HUES48 (cell line): ENCODE measurements at regions not wholly inside any gene's neighbourhood (a gene's known extent, or its start where the extent isn't known, plus 50 kb on each side); places are given as distances from the start of the nearest gene placed in this dataset.
"Not testable (repeated sequence)": the region's sequence is repeated elsewhere in the genome, so short reads cannot be mapped to it uniquely, and the experiment has no call there.

ENCODE experiments used
- H3K27ac ChIP-seq: one replicate; pipeline ENCODE4 v1.7.0; 2013; ENCODE audit warnings: low read depth, low read length, inconsistent platforms
- H3K27me3 ChIP-seq: 2 replicates; pipeline ENCODE4 v1.6.1; 2013; ENCODE audit warnings: mild to moderate bottlenecking, low read length; ENCODE audit not compliant: control insufficient read depth, insufficient read depth
- H3K36me3 ChIP-seq: 2 replicates; pipeline ENCODE4 v1.6.1; 2013; ENCODE audit warnings: low read length; ENCODE audit not compliant: control insufficient read depth, insufficient read depth
- H3K4me1 ChIP-seq: 2 replicates; pipeline ENCODE4 v1.6.1; 2013; ENCODE audit warnings: mild to moderate bottlenecking, low read length; ENCODE audit not compliant: control insufficient read depth, insufficient read depth
- H3K4me3 ChIP-seq: 2 replicates; pipeline ENCODE4 v1.5.1; 2013; ENCODE audit warnings: mild to moderate bottlenecking, low read depth, low read length
- H3K9ac ChIP-seq: 2 replicates; pipeline ENCODE4 v1.6.1; 2013; ENCODE audit warnings: mild to moderate bottlenecking, low read depth, low read length, moderate library complexity
- H3K9me3 ChIP-seq: 2 replicates; pipeline ENCODE4 v1.6.1; 2013; ENCODE audit warnings: low read length; ENCODE audit not compliant: control insufficient read depth, insufficient read depth

DNA sequence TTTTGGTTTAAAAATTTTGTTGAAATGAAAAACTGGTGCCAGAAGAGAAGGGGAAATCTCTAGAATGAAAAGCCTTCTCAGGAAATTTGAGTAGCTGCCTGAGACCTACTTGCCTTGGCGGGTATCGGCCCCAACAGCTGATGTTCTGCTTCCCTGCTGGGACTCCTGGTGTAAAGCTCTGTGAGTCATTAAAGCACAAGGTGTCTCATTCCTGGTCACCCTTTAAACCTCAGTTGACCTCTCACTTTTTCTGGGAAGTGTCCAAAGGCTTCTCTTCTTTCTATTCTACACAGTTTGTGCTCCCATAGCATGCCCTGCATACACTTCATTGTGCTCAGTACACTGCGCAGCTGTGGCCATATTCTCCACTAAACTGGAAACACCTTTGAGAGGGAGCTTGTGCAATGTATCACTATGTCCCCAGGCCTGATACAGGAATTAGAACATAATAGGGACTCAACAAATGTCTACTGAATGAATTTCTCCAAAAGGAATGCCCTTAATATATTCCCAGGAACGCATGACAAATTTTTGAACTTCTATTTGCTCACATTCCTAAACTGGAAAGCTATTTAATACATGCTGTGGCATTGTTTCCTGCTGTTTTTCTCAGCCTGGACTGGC lies 303.9 kb downstream of the SDHAF3 start:
- Histone ChIP-seq H3K27ac (no peak overlapping the region), H3K36me3 (no peaks in the 10 kb centered on the region), H3K9me3 (no peaks in the 10 kb centered on the region; the same call in 1 of the 2 replicates), H3K4me3 (no peak overlapping the region), H3K27me3 (no peaks in the 10 kb centered on the region), H3K4me1 (no peaks in the 10 kb centered on the region), H3K9ac (no peak overlapping the region)

DNA sequence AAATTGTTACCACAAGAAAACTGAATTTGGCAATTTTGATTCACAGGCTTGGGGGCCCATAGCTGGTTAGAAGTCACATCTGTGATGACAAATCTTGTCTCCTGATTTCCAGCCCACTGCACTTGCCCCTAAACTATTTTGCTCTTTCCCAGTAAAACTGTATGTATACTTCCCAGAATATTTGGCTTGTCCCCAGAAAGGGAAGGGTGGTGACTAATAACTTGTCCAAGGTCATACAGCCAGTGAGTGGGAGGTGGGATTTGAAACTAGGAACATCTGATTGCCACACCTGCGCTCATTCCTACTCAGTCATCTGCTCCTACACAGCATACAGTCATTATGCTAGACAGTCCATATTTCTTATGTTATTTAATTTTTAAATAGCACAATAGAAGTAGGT lies 304.5 kb downstream of the SDHAF3 start:
- H3K36me3 ChIP-seq, result no peaks in the 10 kb centered on the region
- H3K4me1 ChIP-seq, result no peaks in the 10 kb centered on the region
- no peaks in the 10 kb centered on the region; the same call in 1 of the 2 replicates for H3K9me3 ChIP-seq
- H3K9ac ChIP-seq, result no peak overlapping the region
- H3K27ac ChIP-seq, result no peak overlapping the region
- no peak overlapping the region for H3K4me3 ChIP-seq
- no peaks in the 10 kb centered on the region for H3K27me3 ChIP-seq

DNA sequence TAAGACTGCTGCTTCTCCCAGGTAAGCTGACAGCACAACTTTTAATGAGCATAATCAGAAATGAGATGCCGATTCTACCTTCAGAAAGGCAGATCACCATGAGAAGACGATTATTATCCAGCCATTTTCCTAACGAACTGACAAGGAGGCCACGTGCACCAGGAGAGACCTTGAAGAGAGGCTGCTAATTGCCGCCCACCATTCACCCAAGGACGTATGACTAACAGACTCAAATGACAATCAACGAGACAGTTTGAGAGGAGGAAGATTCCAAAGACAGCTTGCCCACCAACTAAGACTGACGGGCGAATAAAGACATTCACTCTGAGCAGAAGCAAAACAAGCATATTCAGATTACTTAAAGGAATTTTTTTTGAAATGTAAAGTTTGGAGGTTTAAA lies 301.9 kb upstream of the TAC1 start:
- no peaks in the 10 kb centered on the region for H3K27me3 ChIP-seq
- H3K9me3 ChIP-seq, result no peaks in the 10 kb centered on the region
- no peak overlapping the region for H3K9ac ChIP-seq
- no peaks in the 10 kb centered on the region for H3K36me3 ChIP-seq
- no peak overlapping the region for H3K27ac ChIP-seq
- H3K4me3 ChIP-seq, result no peak overlapping the region
- H3K4me1 ChIP-seq, result no peaks in the 10 kb centered on the region; the same call in 1 of the 2 replicates

DNA sequence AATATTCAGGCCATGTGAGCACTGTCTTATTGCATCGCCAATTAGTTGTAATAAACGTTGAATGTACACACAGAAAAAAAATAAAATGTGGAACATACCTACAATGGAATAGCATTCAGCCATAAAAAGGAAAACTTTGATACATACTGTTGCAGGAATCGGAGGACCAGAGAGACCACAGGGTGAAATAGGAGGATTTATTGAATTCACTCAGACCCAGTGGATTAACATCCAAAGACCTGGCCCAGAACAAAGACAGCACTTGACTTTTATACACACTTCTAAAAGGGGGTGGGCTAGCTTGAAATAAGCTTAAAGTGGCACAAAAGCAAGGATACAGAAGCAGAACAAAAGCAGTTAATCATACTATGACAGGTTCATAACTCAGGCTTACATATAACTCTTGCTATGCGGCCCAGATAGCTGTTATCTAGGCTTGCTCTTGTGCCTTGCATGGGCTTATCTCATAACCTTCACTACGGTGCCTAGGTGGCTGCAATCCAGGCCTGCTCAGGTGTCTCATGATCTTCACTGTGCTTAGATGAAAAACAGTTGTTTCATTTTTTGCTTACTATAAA lies 292.2 kb upstream of the TAC1 start:
- no peak overlapping the region for H3K27ac ChIP-seq
- H3K4me1 ChIP-seq, result no peaks in the 10 kb centered on the region
- H3K36me3 ChIP-seq, result no peaks in the 10 kb centered on the region
- H3K9ac ChIP-seq, result no peak overlapping the region
- H3K9me3 ChIP-seq, result peaks cover 27% of the 10 kb centered on the region
- H3K27me3 ChIP-seq, result no peaks in the 10 kb centered on the region
- no peak overlapping the region for H3K4me3 ChIP-seq

GRCh38 chr7:97446361-97446760 lies 285.5 kb upstream of the TAC1 start:
- Histone ChIP-seq H3K4me3 (no peak overlapping the region), H3K36me3 (no peaks in the 10 kb centered on the region), H3K9me3 (peaks cover 8% of the 10 kb centered on the region; the same call in 1 of the 2 replicates), H3K9ac (no peak overlapping the region), H3K27ac (no peak overlapping the region), H3K27me3 (no peaks in the 10 kb centered on the region), H3K4me1 (no peaks in the 10 kb centered on the region)

GRCh38 chr7:97449448-97449847 lies 282.4 kb upstream of the TAC1 start:
- not testable (repeated sequence) for H3K4me1 ChIP-seq, H3K27me3 ChIP-seq, H3K4me3 ChIP-seq, H3K36me3 ChIP-seq, H3K27ac ChIP-seq, H3K9me3 ChIP-seq, H3K9ac ChIP-seq

DNA sequence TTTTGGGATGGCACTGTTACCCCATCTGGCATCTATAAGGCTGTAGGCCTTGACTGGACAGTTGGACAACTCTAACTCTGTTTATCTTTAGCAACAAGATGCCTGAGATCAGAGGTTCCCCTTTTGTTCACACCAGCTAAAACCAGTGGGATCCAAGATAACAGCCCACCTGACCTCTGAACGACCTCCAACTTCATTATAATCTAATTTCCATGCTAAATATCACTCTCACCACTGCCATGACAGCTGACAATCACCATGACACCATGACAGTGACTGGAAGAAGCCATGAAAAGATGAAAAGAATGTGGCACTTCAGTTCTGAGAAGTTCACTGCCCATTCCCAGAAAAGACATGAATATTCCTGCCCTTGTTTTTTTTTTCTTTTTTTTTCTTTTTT lies 281.4 kb upstream of the TAC1 start:
- H3K4me1 ChIP-seq, result no peaks in the 10 kb centered on the region
- H3K9me3 ChIP-seq, result no peaks in the 10 kb centered on the region
- H3K27me3 ChIP-seq, result no peaks in the 10 kb centered on the region
- no peaks in the 10 kb centered on the region for H3K36me3 ChIP-seq
- H3K9ac ChIP-seq, result no peak overlapping the region
- no peak overlapping the region for H3K4me3 ChIP-seq
- no peak overlapping the region for H3K27ac ChIP-seq

GRCh38 chr7:97454636-97455035 lies 277.2 kb upstream of the TAC1 start:
- no peak overlapping the region for H3K27ac ChIP-seq
- H3K27me3 ChIP-seq, result no peaks in the 10 kb centered on the region
- H3K9me3 ChIP-seq, result no peaks in the 10 kb centered on the region
- no peaks in the 10 kb centered on the region for H3K4me1 ChIP-seq
- H3K4me3 ChIP-seq, result no peak overlapping the region
- H3K36me3 ChIP-seq, result no peaks in the 10 kb centered on the region
- no peak overlapping the region for H3K9ac ChIP-seq

DNA sequence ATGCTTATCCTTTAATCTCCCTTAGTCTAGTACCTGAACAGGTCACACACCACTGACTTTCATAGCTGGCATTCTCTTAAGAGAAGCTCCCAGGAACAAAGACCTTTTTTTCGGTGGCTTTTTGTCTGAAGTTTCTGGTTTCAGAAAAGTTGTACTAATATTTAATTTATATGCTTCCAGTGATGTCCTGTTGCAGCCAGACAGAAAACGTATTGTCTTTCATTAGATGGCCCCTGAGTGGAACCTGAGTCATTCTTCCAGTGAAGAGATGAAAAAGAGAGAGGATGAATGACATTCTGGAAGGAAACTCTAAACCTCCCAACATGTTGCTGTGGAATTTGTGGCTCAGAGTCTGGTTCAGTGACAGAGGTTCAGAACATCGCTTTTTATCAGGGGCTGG lies 274.8 kb upstream of the TAC1 start:
- no peaks in the 10 kb centered on the region for H3K9me3 ChIP-seq
- H3K27ac ChIP-seq, result no peak overlapping the region
- H3K27me3 ChIP-seq, result no peaks in the 10 kb centered on the region
- H3K36me3 ChIP-seq, result no peaks in the 10 kb centered on the region
- H3K9ac ChIP-seq, result no peak overlapping the region
- no peaks in the 10 kb centered on the region for H3K4me1 ChIP-seq
- no peak overlapping the region for H3K4me3 ChIP-seq

- Histone ChIP-seq H3K36me3 (no peaks in the 10 kb centered on the region), H3K9me3 (no peaks in the 10 kb centered on the region), H3K4me3 (no peak overlapping the region), H3K27me3 (no peaks in the 10 kb centered on the region), H3K4me1 (no peaks in the 10 kb centered on the region), H3K27ac (no peak overlapping the region), H3K9ac (no peak overlapping the region)
Measured at GRCh38 chr7:97460433-97460832, 271.5 kb upstream of the TAC1 start.

DNA sequence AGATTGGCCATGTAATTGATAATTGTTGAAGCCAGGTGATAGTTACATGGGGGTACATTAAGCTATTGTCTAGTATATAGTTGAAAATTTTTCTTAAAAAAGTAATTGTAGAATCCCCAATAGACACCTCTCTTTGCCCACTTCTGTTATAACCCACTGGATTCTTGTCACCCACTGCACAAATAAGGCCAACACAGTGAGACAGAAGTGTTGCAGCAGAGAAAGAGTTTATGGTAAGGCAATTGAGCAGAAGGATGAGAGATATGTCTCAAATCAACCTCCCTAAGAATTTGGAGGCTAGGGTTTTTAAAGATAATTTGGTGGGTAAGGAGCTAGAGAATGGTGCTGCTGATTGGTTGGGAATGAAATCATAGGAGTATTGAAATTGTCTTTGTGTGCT lies 270.3 kb upstream of the TAC1 start:
- Histone ChIP-seq H3K27ac (no peak overlapping the region), H3K4me1 (peaks cover 7% of the 10 kb centered on the region), H3K9ac (no peak overlapping the region), H3K9me3 (no peaks in the 10 kb centered on the region), H3K4me3 (no peak overlapping the region), H3K27me3 (no peaks in the 10 kb centered on the region), H3K36me3 (no peaks in the 10 kb centered on the region)
